K562 (cell line): ENCODE measurements at regions not wholly inside any gene's neighbourhood (a gene's known extent, or its start where the extent isn't known, plus 50 kb on each side); places are given as distances from the start of the nearest gene placed in this dataset.

Experiments used
- ATAC-seq: fragments of 200-7000 bp; cut with Tn5 transposase; 3 replicates; pipeline ENCODE4 v1.9.1; 2020; ENCODE audit warnings: moderate library complexity
- BruUV-seq: library from RNA; stranded (reverse); fragments of 400-500 nt; replicated peaks from 2 replicates; lab custom pipeline; 2021; lab: Mats Ljungman, UMichigan
- CTCF ChIA-PET: fragments of 300-600 bp; formaldehyde crosslinking; extraction: SDS; loops from one replicate; lab custom pipeline; 2021; ENCODE audit warnings: low intra/inter-chr PET ratio; lab: Yijun Ruan, JAX
- POLR2A ChIA-PET: fragments of 300-600, 350-650 bp; sonication (Branson Sonifier 250); formaldehyde crosslinking; extraction: SDS; loops from one replicate; lab custom pipeline; 2021; ENCODE audit warnings: antibody characterized with exemption, inconsistent platforms; lab: Yijun Ruan, JAX
- DNase-seq, 4 experiments: peaks; one replicate each; pipeline versions ENCODE4 v3.0.0 to v3.0.0-alpha.2; 2011 to 2018; ENCODE audit warnings: low spot score in 3 of 4, mixed read lengths in 3 of 4; ENCODE audit errors: extremely low read depth in 1 of 4
- FAIRE-seq: peaks from 2 replicates; lab custom pipeline; 2011; peaks lifted over from hg19 to GRCh38; lab: Jason Lieb, UNC
- H2AFZ ChIP-seq: 2 replicates; pipeline ENCODE4 v1.6.0; 2011; ENCODE audit warnings: low read depth, low read length, control low read depth, inconsistent platforms
- H3K27ac ChIP-seq: fragments of 200-600 bp; 3 replicates; pipeline ENCODE4 v1.8.0; 2011; ENCODE audit warnings: low read depth, mild to moderate bottlenecking, control low read depth, inconsistent platforms, low read length, moderate library complexity, mixed read lengths; ENCODE audit errors: extremely low read depth
- H3K27me3 ChIP-seq, 2 experiments: fragments of 300-600 bp in 1 of 2; 2 replicates in 1 of 2; 3 replicates in 1 of 2; pipeline versions ENCODE4 v1.6.0 to v1.8.0; 2011; ENCODE audit warnings: inconsistent platforms in 2 of 2, low read length in 2 of 2, mild to moderate bottlenecking in 1 of 2, mixed read lengths in 1 of 2, moderate library complexity in 1 of 2; ENCODE audit not compliant: control insufficient read depth in 2 of 2, insufficient read depth in 2 of 2
- H3K36me3 ChIP-seq: fragments of 300-600 bp; 3 replicates; pipeline ENCODE4 v1.8.0; 2011; ENCODE audit warnings: mild to moderate bottlenecking, low read length, inconsistent platforms; ENCODE audit not compliant: control insufficient read depth, insufficient read depth
- H3K4me1 ChIP-seq, 2 experiments: fragments of 200-600 bp in 1 of 2; replicated peaks in 1 of 2; 2 replicates in 1 of 2; 3 replicates in 1 of 2; pipeline versions ENCODE4 v1.5.1 to v1.8.0; 2011; ENCODE audit warnings: inconsistent platforms in 2 of 2, low read length in 2 of 2, mild to moderate bottlenecking in 1 of 2, mixed read lengths in 1 of 2, moderate library complexity in 1 of 2; ENCODE audit not compliant: control insufficient read depth in 2 of 2, insufficient read depth in 2 of 2
- H3K4me2 ChIP-seq: 2 replicates; pipeline ENCODE4 v1.6.1; 2011; ENCODE audit warnings: low read length, control low read depth, inconsistent platforms, mixed read lengths; ENCODE audit not compliant: insufficient read depth
- H3K4me3 ChIP-seq: fragments of 200-600 bp; sonication (generic), shearing (Covaris generic); 2 replicates; pipeline ENCODE4 v1.5.1; 2016; ENCODE audit warnings: control low read depth, inconsistent platforms
- H3K79me2 ChIP-seq: fragments of 200-600 bp; 3 replicates; pipeline ENCODE4 v1.8.0; 2011; ENCODE audit warnings: low read length, inconsistent platforms; ENCODE audit not compliant: control insufficient read depth, insufficient read depth
- H3K9ac ChIP-seq, 2 experiments: 2 replicates each; pipeline versions ENCODE4 v1.6.0 to v1.6.1; 2011; ENCODE audit warnings: low read depth in 2 of 2, low read length in 2 of 2, control low read depth in 1 of 2, inconsistent platforms in 1 of 2, mild to moderate bottlenecking in 1 of 2, mixed read lengths in 1 of 2; ENCODE audit not compliant: insufficient read depth in 1 of 2
- H3K9me1 ChIP-seq: one replicate; pipeline ENCODE4 v1.6.0; 2011; ENCODE audit warnings: inconsistent platforms, mild to moderate bottlenecking, low read length, moderate library complexity; ENCODE audit not compliant: control insufficient read depth, insufficient read depth
- H3K9me3 ChIP-seq: replicated peaks from 2 replicates; pipeline ENCODE4 v1.5.1; 2011; ENCODE audit warnings: low read depth, low read length, inconsistent platforms; ENCODE audit not compliant: control insufficient read depth, insufficient read depth
- H4K20me1 ChIP-seq: replicated peaks from 2 replicates; pipeline ENCODE4 v1.6.1; 2011; ENCODE audit warnings: low read length, inconsistent platforms, mixed read lengths; ENCODE audit not compliant: control insufficient read depth, insufficient read depth
- ATF6 ChIP-seq: sonication (generic); formaldehyde crosslinking; IDR thresholded peaks from 2 replicates; pipeline ENCODE4 v1.4.0; 2020; ENCODE audit warnings: mild to moderate bottlenecking, missing genetic modification reagents
- CBX1 ChIP-seq: sonication (generic); IDR thresholded peaks from 2 replicates; pipeline ENCODE4 v1.6.1; 2016; ENCODE audit warnings: antibody characterized with exemption, low read depth, mild to moderate bottlenecking
- CREB1 ChIP-seq, 2 experiments: sonication (generic) in 1 of 2; formaldehyde crosslinking in 1 of 2; IDR thresholded peaks; 2 replicates each; pipeline versions ENCODE4 v1.6.1 to v1.8.0; 2012 to 2022; ENCODE audit warnings: inconsistent platforms in 1 of 2, mild to moderate bottlenecking in 1 of 2, missing genetic modification reagents in 1 of 2, moderate library complexity in 1 of 2
- CXXC5 ChIP-seq: fragments of 250-450 bp; sonication (Bioruptor Pico); IDR thresholded peaks from 2 replicates; pipeline ENCODE4 v1.8.0; 2022; ENCODE audit warnings: inconsistent platforms, mild to moderate bottlenecking, moderate library complexity
- FOSL1 ChIP-seq: fragments of 200-800 bp; sonication (Bioruptor generic); conservative IDR thresholded peaks from 2 replicates; pipeline ENCODE4 v1.6.1; 2016; ENCODE audit warnings: missing genetic modification characterization, missing compliant biosample characterization
- FOXJ3 ChIP-seq: sonication (generic); formaldehyde crosslinking; IDR thresholded peaks from 2 replicates; pipeline ENCODE4 v1.4.0; 2020; ENCODE audit warnings: mild to moderate bottlenecking, missing genetic modification reagents
- IRF2 ChIP-seq: sonication (generic); formaldehyde crosslinking; IDR thresholded peaks from 2 replicates; pipeline ENCODE4 v1.8.1; 2022; ENCODE audit warnings: mild to moderate bottlenecking, missing genetic modification reagents
- KLF6 ChIP-seq: fragments of 250-450 bp; sonication (Bioruptor Pico); IDR thresholded peaks from 2 replicates; pipeline ENCODE4 v1.4.0; 2020; ENCODE audit warnings: mild to moderate bottlenecking, moderate library complexity, borderline replicate concordance
- MAX ChIP-seq: sonication (generic); formaldehyde crosslinking; IDR thresholded peaks from 2 replicates; pipeline ENCODE4 v1.9.0; 2022; ENCODE audit warnings: mild to moderate bottlenecking, missing genetic modification reagents
- MIER1 ChIP-seq: fragments of 450-650 bp; IDR thresholded peaks from 2 replicates; pipeline ENCODE4 v1.6.1; 2016; ENCODE audit warnings: antibody characterized with exemption, mild to moderate bottlenecking, low read depth
- NUFIP1 ChIP-seq: fragments of 450-650 bp; IDR thresholded peaks from 2 replicates; pipeline ENCODE4 v1.6.1; 2018; ENCODE audit not compliant: partially characterized antibody
- RBM17 ChIP-seq: fragments of 200-400 bp; formaldehyde crosslinking; IDR thresholded peaks from 2 replicates; pipeline ENCODE4 v1.6.1; 2017; ENCODE audit warnings: low read depth, mild to moderate bottlenecking, low read length, borderline replicate concordance
- TFAP4 ChIP-seq: sonication (generic); formaldehyde crosslinking; IDR thresholded peaks from 2 replicates; pipeline ENCODE4 v1.8.0; 2022; ENCODE audit warnings: missing genetic modification reagents, mild to moderate bottlenecking, moderate library complexity, borderline replicate concordance
- ZNF778 ChIP-seq: fragments of 450-650 bp; formaldehyde crosslinking; IDR thresholded peaks from 2 replicates; pipeline ENCODE4 v1.4.0; 2020; ENCODE audit warnings: mild to moderate bottlenecking, moderate library complexity
- in situ Hi-C: fragments of 300-500 bp; cut with MboI; formaldehyde crosslinking; loops from 4 replicates; pipeline ENCODE4 v1.15.0; 2018; ENCODE audit warnings: inconsistent platforms, mixed read lengths
- intact Hi-C: fragments of 100-400 bp; cut with micrococcal nuclease; formaldehyde crosslinking; loops from 2 replicates; pipeline ENCODE4 v1.14.2; 2022

GRCh38 chr1:106861110-106861509 lies 195.4 kb upstream of the PRMT6 start:
- H4K20me1 ChIP-seq: no peaks in the 10 kb centered on the region
- no peak overlapping the region for H3K9ac ChIP-seq
- no peak for DNase-seq
- TF ChIP-seq RBM17 (no peak), MIER1 (no peak), MAX (no peak), IRF2 (CRISPR knock-in tag) (no peak), ATF6 (no peak), FOXJ3 (CRISPR knock-in tag) (no peak), CXXC5 (CRISPR knock-in tag) (no peak), NUFIP1 (no peak), ZNF778 (CRISPR knock-in tag) (no peak), KLF6 (CRISPR knock-in tag) (no peak), CBX1 (no peak), FOSL1 (tag) (no peak), TFAP4 (no peak), CREB1 (IDR thresholded peaks at IDR 0.05) (no peak), CREB1 (CRISPR knock-in tag; IDR thresholded peaks at IDR 0.05) (no peak)
- no peaks in the 10 kb centered on the region for H3K79me2 ChIP-seq
- no peaks in the 10 kb centered on the region for H3K4me1 ChIP-seq
- H3K4me3 ChIP-seq: no peak overlapping the region
- no peak for ATAC-seq
- POLR2A ChIA-PET: no interaction called here
- no peaks in the 10 kb centered on the region for H3K9me3 ChIP-seq
- no peak overlapping the region for H3K27ac ChIP-seq
- no peak for FAIRE-seq
- no peaks in the 10 kb centered on the region for H3K9me1 ChIP-seq
- no TSS peak for BruUV-seq
- CTCF ChIA-PET: no interaction called here
- in situ Hi-C loops (no loop called here), intact Hi-C loops (no loop called here)
- no peaks in the 10 kb centered on the region for H3K27me3 ChIP-seq
- no peaks in the 10 kb centered on the region for H3K36me3 ChIP-seq
- no peak overlapping the region for H2AFZ ChIP-seq
- no peak overlapping the region for H3K4me2 ChIP-seq
